Activated CD8-positive, alpha-beta T cell treated with anti-CD3 and anti-CD28 coated beads for 36 hours (primary cell): ENCODE measurements at regions not wholly inside any gene's neighbourhood (a gene's known extent, or its start where the extent isn't known, plus 50 kb on each side); places are given as distances from the start of the nearest gene placed in this dataset.

Experiments
- ATAC-seq: fragments of 200-7000 bp; cut with Tn5 transposase; one replicate; pipeline ENCODE4 v1.10.0; 2021; ENCODE audit warnings: mild to moderate bottlenecking, moderate library complexity
- CTCF ChIA-PET: fragments of 350-600 bp; sonication (Branson Sonifier 250); formaldehyde crosslinking; loops from one replicate; lab custom pipeline; 2021; ENCODE audit warnings: antibody characterized with exemption; lab: Charles Lee
- POLR2A ChIA-PET: fragments of 350-600 bp; sonication (Branson Sonifier 250); formaldehyde crosslinking; loops from one replicate; lab custom pipeline; 2021; ENCODE audit warnings: antibody characterized with exemption; lab: Charles Lee
- DNase-seq: peaks from one replicate; pipeline ENCODE4 v3.0.0-alpha.2; 2020
- H3K27ac Mint-ChIP-seq: one replicate; pipeline ENCODE4 v1.8.0; 2021; ENCODE audit warnings: mild to moderate bottlenecking, mixed read lengths
- H3K27me3 Mint-ChIP-seq: one replicate; pipeline ENCODE4 v1.8.0; 2021; ENCODE audit warnings: mixed read lengths
- H3K36me3 Mint-ChIP-seq: one replicate; pipeline ENCODE4 v1.8.0; 2021; ENCODE audit warnings: low read depth, mixed read lengths
- H3K4me1 Mint-ChIP-seq: one replicate; pipeline ENCODE4 v1.8.0; 2021; ENCODE audit warnings: low read depth, mixed read lengths
- H3K4me3 Mint-ChIP-seq: one replicate; pipeline ENCODE4 v1.8.0; 2021; ENCODE audit warnings: mild to moderate bottlenecking, moderate library complexity, mixed read lengths
- H3K9me3 Mint-ChIP-seq: one replicate; pipeline ENCODE4 v1.8.0; 2021; ENCODE audit warnings: mixed read lengths
- CTCF ChIP-seq: fragments of 200-600 bp; IDR thresholded peaks from one replicate; pipeline ENCODE4 v1.8.0; 2022; ENCODE audit warnings: antibody characterized with exemption, mild to moderate bottlenecking
- intact Hi-C: fragments of 100-400 bp; cut with micrococcal nuclease; formaldehyde crosslinking; loops from one replicate; pipeline ENCODE4 v1.10.0; 2022

GRCh38 chr16:9328411-9328810, 237.0 kb downstream of the HAPSTR1 start:
- POLR2A ChIA-PET, result no interaction called here
- Mint-ChIP-seq H3K36me3 (no peaks in the 10 kb centered on the region), H3K27ac (no peak overlapping the region), H3K4me1 (no peaks in the 10 kb centered on the region), H3K27me3 (peaks cover 1% of the 10 kb centered on the region), H3K4me3 (no peak overlapping the region), H3K9me3 (no peaks in the 10 kb centered on the region)
- TF ChIP-seq CTCF, result no peak
- CTCF ChIA-PET, result no interaction called here
- ATAC-seq (no peak), DNase-seq (no peak)
- intact Hi-C loops, result no loop called here

- Mint-ChIP-seq H3K27ac (no peak overlapping the region), H3K27me3 (peaks cover 3% of the 10 kb centered on the region), H3K4me3 (no peak overlapping the region), H3K36me3 (no peaks in the 10 kb centered on the region), H3K4me1 (no peaks in the 10 kb centered on the region), H3K9me3 (no peaks in the 10 kb centered on the region)
- no peak for TF ChIP-seq CTCF
- CTCF ChIA-PET, result no interaction called here
- POLR2A ChIA-PET, result no interaction called here
- DNase-seq (no peak), ATAC-seq (no peak)
- intact Hi-C loops, result no loop called here
Measured at GRCh38 chr16:9330095-9330494, 238.7 kb downstream of the HAPSTR1 start.

GRCh38 chr16:9331503-9331902, 240.1 kb downstream of the HAPSTR1 start:
- ChIA-PET POLR2A (no interaction called here), CTCF (no interaction called here)
- H3K9me3 Mint-ChIP-seq, result no peaks in the 10 kb centered on the region
- H3K4me3 Mint-ChIP-seq, result no peak overlapping the region
- H3K4me1 Mint-ChIP-seq, result no peaks in the 10 kb centered on the region
- H3K27ac Mint-ChIP-seq, result no peak overlapping the region
- DNase-seq (no peak), ATAC-seq (no peak)
- peaks cover 3% of the 10 kb centered on the region for H3K27me3 Mint-ChIP-seq
- no peaks in the 10 kb centered on the region for H3K36me3 Mint-ChIP-seq
- intact Hi-C loops, result no loop called here
- no peak for TF ChIP-seq CTCF

DNA sequence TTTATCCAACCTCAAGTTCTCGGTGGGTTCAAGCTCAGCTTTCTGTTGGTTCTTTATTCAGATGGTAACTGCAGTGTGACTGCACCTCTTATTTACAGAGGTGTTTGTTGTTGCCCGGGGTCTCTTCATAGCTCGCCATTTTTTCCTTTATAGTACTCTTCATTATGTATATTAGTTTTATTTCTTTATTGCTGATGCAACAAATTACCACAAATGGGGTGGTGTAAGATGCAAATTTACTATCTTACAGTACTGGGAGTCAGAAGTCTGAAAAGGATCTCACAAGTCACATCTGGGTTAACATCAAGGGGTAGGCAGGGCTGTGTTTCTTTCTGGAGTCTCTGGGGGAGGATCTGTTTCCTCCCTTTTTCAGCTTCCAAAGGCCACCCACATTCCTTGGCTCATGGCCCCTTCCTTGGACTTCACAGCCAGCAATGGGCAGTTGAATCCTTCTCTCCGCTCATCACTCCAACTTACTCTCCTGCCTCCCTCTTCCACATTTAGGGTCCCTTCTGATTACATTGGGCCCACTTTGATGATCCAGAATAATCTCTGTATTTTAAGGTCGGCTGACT, 241.2 kb downstream of the HAPSTR1 start:
- no peak for TF ChIP-seq CTCF
- DNase-seq (no peak), ATAC-seq (no peak)
- Mint-ChIP-seq H3K27me3 (peaks cover 3% of the 10 kb centered on the region), H3K36me3 (no peaks in the 10 kb centered on the region), H3K4me1 (no peaks in the 10 kb centered on the region), H3K27ac (no peak overlapping the region), H3K9me3 (no peaks in the 10 kb centered on the region), H3K4me3 (no peak overlapping the region)
- ChIA-PET POLR2A (no interaction called here), CTCF (no interaction called here)
- intact Hi-C loops, result no loop called here

DNA sequence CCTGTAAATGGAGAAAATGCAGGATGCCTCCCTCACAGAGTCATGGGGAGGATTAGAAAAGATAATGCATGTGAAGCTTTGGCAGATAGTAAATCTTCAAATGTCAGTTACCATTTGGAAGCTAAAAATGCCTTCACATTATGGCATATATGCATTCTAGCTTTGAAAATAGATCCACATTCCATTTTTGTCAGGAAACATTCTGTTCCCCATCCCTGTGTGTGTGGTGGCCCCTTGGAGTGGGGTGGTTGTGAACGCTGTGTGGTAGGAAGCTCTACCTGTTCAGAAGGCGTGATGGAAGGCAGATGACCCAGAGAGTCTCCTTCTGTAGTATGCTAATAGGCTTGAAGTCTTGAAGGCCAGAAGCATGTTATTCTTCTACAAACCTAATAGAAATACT, 242.0 kb downstream of the HAPSTR1 start:
- Mint-ChIP-seq H3K36me3 (no peaks in the 10 kb centered on the region), H3K27ac (no peak overlapping the region), H3K9me3 (no peaks in the 10 kb centered on the region), H3K4me1 (no peaks in the 10 kb centered on the region), H3K27me3 (peaks cover 3% of the 10 kb centered on the region), H3K4me3 (no peak overlapping the region)
- ChIA-PET CTCF (no interaction called here), POLR2A (no interaction called here)
- DNase-seq (no peak), ATAC-seq (no peak)
- intact Hi-C loops, result no loop called here
- no peak for TF ChIP-seq CTCF
